Hepatocyte (in vitro differentiated cells): ENCODE measurements at regions not wholly inside any gene's neighbourhood (a gene's known extent, or its start where the extent isn't known, plus 50 kb on each side); places are given as distances from the start of the nearest gene placed in this dataset.

ENCODE experiments used
- DNase-seq: peaks from one replicate; pipeline ENCODE4 v3.0.0-alpha.2; 2016; ENCODE audit warnings: low spot score
- H2AFZ ChIP-seq: fragments of 200-600 bp; sonication (generic); 2 replicates; pipeline ENCODE4 v1.6.0; 2016; ENCODE audit warnings: antibody characterized with exemption, mild to moderate bottlenecking
- H3K27ac ChIP-seq: fragments of 200-600 bp; sonication (generic); 2 replicates; pipeline ENCODE4 v1.5.1; 2016; ENCODE audit warnings: mild to moderate bottlenecking
- H3K27me3 ChIP-seq: fragments of 200-600 bp; sonication (generic); 2 replicates; pipeline ENCODE4 v1.6.1; 2016
- H3K36me3 ChIP-seq: fragments of 200-600 bp; sonication (generic); replicated peaks from 2 replicates; pipeline ENCODE4 v1.5.1; 2016; ENCODE audit warnings: low read depth; ENCODE audit not compliant: insufficient read depth
- H3K4me1 ChIP-seq: fragments of 200-600 bp; sonication (generic); 2 replicates; pipeline ENCODE4 v1.5.1; 2016; ENCODE audit warnings: mild to moderate bottlenecking, moderate library complexity; ENCODE audit not compliant: insufficient read depth
- H3K4me2 ChIP-seq: fragments of 200-600 bp; sonication (generic); 2 replicates; pipeline ENCODE4 v1.6.0; 2016
- H3K4me3 ChIP-seq: fragments of 200-600 bp; sonication (generic); 2 replicates; pipeline ENCODE4 v1.5.1; 2016; ENCODE audit warnings: mild to moderate bottlenecking
- H3K79me2 ChIP-seq: fragments of 200-600 bp; sonication (generic); 2 replicates; pipeline ENCODE4 v1.6.0; 2017; ENCODE audit warnings: mild to moderate bottlenecking
- H3K9me2 ChIP-seq: fragments of 200-600 bp; sonication (generic); replicated peaks from 2 replicates; pipeline ENCODE4 v1.6.0; 2017; ENCODE audit warnings: mild to moderate bottlenecking; ENCODE audit not compliant: insufficient read depth
- H3K9me3 ChIP-seq: fragments of 200-600 bp; sonication (generic); 2 replicates; pipeline ENCODE4 v1.5.1; 2016; ENCODE audit warnings: low read depth, mild to moderate bottlenecking
- H4K20me1 ChIP-seq: fragments of 200-600 bp; sonication (generic); 2 replicates; pipeline ENCODE4 v1.6.0; 2016; ENCODE audit warnings: mild to moderate bottlenecking; ENCODE audit not compliant: insufficient read depth, poor library complexity, severe bottlenecking
- EZH2 ChIP-seq: fragments of 200-600 bp; sonication (generic); IDR thresholded peaks from 2 replicates; pipeline ENCODE4 v1.6.1; 2016; ENCODE audit warnings: antibody characterized with exemption, mild to moderate bottlenecking, borderline replicate concordance
- EZH2phosphoT487 ChIP-seq: fragments of 200-600 bp; sonication (generic); IDR thresholded peaks from one replicate; pipeline ENCODE4 v1.6.1; 2018; ENCODE audit warnings: antibody characterized with exemption, mild to moderate bottlenecking, low read depth, moderate library complexity; ENCODE audit not compliant: unreplicated experiment, severe bottlenecking
- WGBS: methylation state at CpG from one replicate; pipeline ENCODE4 v1.1.6; 2016; ENCODE audit warnings: low lambda C conversion rate; ENCODE audit errors: missing lambda C conversion rate; 5-methylcytosine and 5-hydroxymethylcytosine counted together
- TF ChIP-seq, protein P1 (sequence below): fragments of 200-600 bp; sonication (generic); IDR thresholded peaks from 2 replicates; pipeline ENCODE4 v1.5.1; 2016; ENCODE audit warnings: antibody characterized with exemption, mild to moderate bottlenecking; ENCODE audit not compliant: poor library complexity

DNA sequence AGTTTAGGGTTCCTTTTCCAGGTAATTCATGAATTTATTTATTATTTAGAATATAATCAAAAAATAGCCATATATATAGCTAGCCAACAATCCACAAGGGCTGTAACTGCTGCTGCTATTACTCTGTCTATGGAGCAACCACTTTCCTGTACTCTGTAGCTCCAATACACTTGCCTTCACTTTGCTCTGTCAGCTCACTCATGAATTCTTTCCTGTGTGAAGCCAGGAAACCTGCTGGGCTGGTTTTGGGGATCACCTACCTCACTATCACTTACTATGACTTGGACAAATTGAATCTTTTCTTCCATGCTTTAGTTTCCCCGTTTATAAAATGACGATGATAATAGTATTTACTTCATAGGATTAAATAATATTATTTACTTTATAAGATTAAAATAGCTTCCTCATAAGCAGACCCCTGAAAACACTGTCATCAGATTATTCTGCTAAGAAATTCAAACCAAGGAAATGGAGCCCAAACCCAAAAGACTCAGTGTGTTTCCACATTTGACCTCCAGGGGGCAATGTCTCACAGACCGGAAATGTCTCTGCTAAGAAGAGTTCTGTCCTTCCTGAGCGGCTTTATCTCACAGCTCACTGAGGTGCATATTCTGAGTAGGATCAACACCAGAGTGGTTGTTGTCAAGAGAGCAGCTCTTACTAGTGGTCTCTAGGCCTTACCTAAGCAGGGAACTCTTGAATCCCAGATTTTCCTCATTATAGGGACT, 457.1 kb downstream of the DAD1 start:
- Histone ChIP-seq H3K36me3 (no peaks in the 10 kb centered on the region), H3K4me2 (no peak overlapping the region), H3K9me3 (no peaks in the 10 kb centered on the region), H3K27ac (no peak overlapping the region), H4K20me1 (no peaks in the 10 kb centered on the region), H3K4me3 (no peak overlapping the region), H2AFZ (no peak overlapping the region), H3K27me3 (no peaks in the 10 kb centered on the region), H3K79me2 (no peaks in the 10 kb centered on the region), H3K9me2 (no peaks in the 10 kb centered on the region), H3K4me1 (no peaks in the 10 kb centered on the region)
- TF ChIP-seq EZH2 (no peak), EZH2phosphoT487 (no peak)
- TF ChIP-seq, protein P1, sequence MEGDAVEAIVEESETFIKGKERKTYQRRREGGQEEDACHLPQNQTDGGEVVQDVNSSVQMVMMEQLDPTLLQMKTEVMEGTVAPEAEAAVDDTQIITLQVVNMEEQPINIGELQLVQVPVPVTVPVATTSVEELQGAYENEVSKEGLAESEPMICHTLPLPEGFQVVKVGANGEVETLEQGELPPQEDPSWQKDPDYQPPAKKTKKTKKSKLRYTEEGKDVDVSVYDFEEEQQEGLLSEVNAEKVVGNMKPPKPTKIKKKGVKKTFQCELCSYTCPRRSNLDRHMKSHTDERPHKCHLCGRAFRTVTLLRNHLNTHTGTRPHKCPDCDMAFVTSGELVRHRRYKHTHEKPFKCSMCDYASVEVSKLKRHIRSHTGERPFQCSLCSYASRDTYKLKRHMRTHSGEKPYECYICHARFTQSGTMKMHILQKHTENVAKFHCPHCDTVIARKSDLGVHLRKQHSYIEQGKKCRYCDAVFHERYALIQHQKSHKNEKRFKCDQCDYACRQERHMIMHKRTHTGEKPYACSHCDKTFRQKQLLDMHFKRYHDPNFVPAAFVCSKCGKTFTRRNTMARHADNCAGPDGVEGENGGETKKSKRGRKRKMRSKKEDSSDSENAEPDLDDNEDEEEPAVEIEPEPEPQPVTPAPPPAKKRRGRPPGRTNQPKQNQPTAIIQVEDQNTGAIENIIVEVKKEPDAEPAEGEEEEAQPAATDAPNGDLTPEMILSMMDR: peak; percentile 40
- DNase-seq: no peak
- 68% methylated on average over 4 of the region's 4 CpGs for WGBS

DNA sequence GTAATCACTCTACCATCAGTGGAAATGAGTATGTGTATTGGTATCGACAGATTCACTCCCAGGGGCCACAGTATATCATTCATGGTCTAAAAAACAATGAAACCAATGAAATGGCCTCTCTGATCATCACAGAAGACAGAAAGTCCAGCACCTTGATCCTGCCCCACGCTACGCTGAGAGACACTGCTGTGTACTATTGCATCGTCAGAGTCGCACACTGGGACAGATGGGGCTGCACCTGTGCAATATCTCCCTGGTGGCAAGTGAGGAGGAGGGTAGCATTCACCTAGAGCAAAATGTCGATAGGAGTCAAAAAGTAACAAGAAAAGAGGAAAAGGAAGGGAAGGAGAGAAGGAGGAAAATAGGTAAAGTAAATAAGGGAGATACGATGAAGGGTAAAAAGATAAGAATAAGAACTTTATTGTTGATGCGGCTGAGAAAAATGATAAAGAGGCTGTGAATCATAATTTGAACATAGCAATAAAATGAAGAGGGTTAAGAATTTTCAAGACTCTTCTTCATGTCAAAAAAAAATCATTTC, 450.5 kb upstream of the OR4E1 start:
- no peaks in the 10 kb centered on the region for H3K9me3 ChIP-seq
- no peaks in the 10 kb centered on the region for H4K20me1 ChIP-seq
- TF ChIP-seq EZH2 (no peak), EZH2phosphoT487 (no peak)
- TF ChIP-seq, protein P1: no peak
- H2AFZ ChIP-seq: no peak overlapping the region
- no peak overlapping the region for H3K4me2 ChIP-seq
- no peaks in the 10 kb centered on the region for H3K27me3 ChIP-seq
- DNase-seq: no peak
- WGBS: 86% methylated on average over 8 of the region's 8 CpGs
- no peaks in the 10 kb centered on the region for H3K79me2 ChIP-seq
- H3K36me3 ChIP-seq: no peaks in the 10 kb centered on the region
- H3K9me2 ChIP-seq: no peaks in the 10 kb centered on the region
- no peak overlapping the region for H3K27ac ChIP-seq
- H3K4me3 ChIP-seq: no peak overlapping the region
- no peaks in the 10 kb centered on the region for H3K4me1 ChIP-seq

DNA sequence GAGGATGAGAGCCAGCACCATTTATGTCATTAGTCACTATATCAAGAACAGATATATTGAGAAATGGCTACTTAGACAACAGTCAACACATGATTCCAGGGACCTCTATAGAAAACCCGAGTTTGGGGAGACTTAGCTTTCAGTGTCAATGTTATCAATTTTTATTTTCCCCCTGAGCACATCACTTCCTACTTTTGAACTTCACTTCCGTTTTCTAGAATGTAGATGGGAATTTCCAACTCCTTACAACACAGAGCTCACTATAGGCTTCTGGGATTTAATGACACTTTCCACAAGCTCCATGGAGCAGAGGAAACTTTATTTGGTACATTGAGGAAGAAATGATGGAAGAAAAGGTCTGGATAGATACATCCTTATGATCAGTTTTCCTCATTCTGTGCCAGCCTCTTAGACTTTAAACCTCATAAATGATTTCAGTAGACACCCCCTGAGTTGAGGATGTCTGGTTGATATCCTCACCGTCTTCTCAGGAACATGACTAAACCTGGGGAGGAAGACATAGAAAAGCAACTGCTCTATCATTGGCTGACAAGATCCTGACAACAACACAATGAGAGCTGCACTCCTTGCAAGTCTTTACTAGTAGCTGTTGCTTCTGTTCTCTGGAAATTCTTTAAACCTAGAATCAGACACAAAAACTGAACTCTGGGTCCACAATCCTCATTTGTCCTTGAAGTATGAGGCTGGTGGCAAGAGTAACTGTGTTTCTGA, 449.4 kb upstream of the OR4E1 start:
- no peak overlapping the region for H3K4me2 ChIP-seq
- H3K36me3 ChIP-seq: no peaks in the 10 kb centered on the region
- H3K4me3 ChIP-seq: no peak overlapping the region
- no peak for TF ChIP-seq EZH2
- TF ChIP-seq, protein P1: no peak
- no peak for TF ChIP-seq EZH2phosphoT487
- H3K79me2 ChIP-seq: no peaks in the 10 kb centered on the region
- no peaks in the 10 kb centered on the region for H3K9me3 ChIP-seq
- no peak for DNase-seq
- H4K20me1 ChIP-seq: no peaks in the 10 kb centered on the region
- 85% methylated on average over 3 of the region's 3 CpGs for WGBS
- H3K27me3 ChIP-seq: peaks cover 5% of the 10 kb centered on the region
- no peak overlapping the region for H3K27ac ChIP-seq
- no peaks in the 10 kb centered on the region for H3K9me2 ChIP-seq
- no peaks in the 10 kb centered on the region for H3K4me1 ChIP-seq
- no peak overlapping the region for H2AFZ ChIP-seq
